Germinal center (tissue), 1 donor: ENCODE measurements at regions not wholly inside any gene's neighbourhood (a gene's known extent, or its start where the extent isn't known, plus 50 kb on each side); places are given as distances from the start of the nearest gene placed in this dataset.
"Not testable (repeated sequence)": the region's sequence is repeated elsewhere in the genome, so short reads cannot be mapped to it uniquely, and the experiment has no call there.

Source experiments
- DNase-seq: peaks from one replicate; pipeline ENCODE4 v3.0.0; 2012; ENCODE audit warnings: mixed read lengths, low spot score

DNA sequence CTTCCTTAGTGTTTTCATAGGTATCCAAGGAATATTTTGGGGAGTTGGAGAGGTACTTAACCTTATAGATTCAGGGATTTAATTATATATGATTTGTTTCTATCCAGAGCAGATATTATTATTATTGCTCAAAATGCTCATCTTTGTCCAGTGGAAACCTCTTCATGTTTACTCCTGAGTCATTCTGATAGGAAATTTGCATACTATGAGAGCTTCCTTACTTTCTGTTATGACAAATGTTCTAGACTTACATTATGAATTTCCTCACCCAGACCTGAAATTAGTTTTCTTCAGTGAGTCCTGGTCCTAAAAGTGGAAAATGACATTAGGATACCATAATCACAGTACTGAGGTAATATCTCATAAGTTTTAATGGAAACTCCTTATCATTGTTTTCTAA lies 57.5 kb upstream of the PLPPR5 start:
- no peak for DNase-seq

DNA sequence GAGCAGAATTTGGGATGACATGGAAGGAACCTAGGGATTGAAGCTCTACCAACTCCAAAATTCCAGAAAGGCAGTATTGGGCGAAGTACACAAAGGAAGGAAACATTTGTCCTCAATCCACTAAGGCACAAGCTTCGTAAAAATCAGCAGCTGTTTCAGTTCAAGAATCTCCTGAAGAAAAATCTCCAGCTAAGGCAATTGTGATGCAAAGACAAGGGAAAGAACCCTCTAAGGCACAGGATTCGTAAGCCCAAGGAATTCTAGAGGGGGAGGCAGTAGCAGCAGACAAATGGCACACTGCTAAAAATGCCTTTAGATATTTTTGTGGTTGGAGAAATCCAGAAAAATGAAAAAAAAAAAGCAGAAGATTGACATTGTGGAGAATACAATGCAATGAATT lies 64.5 kb upstream of the PLPPR5 start:
- DNase-seq = no peak

DNA sequence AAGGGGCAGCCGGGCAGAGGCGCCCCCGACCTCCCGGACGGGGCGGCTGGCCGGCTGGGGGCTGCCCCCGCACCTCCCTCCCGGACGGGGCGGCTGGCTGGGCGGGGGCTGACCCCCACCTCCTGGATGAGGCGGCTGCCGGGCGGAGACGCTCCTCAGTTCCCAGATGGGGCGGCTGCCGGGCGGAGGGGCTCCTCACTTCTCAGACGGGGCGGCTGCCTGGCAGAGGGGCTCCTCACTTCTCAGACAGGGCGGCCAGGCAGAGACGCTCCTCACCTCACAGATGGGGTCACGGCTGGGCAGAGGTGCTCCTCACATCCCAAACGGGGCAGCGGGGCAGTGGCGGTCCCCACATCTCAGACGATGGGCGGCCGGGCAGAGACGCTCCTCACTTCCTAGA lies 73.9 kb upstream of the PLPPR5 start:
- not testable (repeated sequence) for DNase-seq

DNA sequence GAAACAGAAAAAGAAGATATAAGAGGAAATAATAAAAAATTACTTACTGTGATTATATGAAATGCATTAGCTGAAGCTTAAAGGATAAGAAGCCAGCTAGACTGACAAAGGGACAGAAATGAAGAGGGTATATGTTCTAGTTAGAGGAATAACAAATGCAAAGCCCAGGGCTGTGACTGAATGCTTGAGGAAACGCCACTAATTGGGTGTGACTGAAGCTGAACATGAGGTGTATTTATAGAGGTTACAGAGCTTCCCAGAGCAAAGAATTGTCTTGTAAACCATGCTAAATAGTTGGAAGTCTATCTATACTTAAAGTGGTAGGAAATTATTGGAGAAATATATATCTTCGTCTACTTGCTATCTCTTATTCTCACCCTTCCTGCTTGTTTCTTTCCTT lies 77.7 kb upstream of the PLPPR5 start:
- DNase-seq = no peak

DNA sequence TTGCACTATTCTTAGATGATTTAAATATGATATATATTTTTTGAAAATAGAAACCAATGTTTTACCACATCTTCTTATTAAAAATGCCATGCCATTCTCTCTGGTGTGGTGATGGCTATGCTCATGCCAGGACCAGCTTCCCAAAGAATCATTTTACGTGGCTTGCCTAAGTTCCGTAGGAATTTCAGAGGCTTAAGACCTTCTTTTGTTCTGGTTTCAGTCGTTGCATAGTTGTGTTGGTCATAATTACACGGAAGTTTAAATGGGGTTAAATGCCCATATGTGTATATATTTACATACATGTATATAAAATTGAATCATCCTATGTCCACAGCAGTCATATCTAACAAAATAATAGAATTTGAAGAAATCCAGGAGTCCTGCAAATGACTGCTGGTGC lies 78.7 kb upstream of the PLPPR5 start:
- DNase-seq = no peak

DNA sequence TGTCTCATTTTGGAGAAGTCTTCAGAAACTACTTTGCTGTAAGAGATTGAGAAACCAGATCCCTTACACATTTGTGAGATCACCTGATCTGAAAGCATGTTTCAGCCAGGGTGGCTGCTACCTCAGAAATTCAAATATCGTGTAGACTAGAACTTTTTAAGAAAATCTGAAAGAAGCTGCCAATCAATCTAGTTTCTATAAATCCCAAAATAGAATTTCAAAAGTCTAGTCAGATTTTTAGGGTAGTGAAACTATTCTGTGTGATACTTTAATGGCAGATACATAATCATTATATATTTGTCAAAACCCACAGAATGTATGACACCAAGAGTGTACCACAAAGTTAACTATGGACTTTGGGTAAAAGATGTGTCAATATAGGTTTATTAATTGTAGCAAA lies 79.9 kb upstream of the PLPPR5 start:
- DNase-seq = no peak

DNA sequence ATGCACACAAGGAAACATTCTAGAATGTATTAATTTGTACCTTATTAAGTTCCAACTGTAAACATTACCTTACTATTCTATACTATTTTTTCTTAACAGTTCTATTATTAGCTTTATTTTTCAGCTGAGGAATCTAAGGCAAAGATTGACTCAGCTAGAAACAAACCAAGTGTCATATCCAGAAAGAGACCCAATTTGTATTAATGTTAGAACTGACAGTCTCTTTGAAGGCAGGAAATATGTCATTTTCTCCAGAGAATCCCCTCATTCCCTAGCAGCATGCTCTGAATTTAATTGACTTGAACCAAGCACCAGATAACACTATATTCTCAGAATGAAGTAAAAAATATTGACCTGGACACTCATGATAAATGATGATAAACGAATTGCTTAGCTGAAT lies 81.4 kb upstream of the PLPPR5 start:
- no peak for DNase-seq

DNA sequence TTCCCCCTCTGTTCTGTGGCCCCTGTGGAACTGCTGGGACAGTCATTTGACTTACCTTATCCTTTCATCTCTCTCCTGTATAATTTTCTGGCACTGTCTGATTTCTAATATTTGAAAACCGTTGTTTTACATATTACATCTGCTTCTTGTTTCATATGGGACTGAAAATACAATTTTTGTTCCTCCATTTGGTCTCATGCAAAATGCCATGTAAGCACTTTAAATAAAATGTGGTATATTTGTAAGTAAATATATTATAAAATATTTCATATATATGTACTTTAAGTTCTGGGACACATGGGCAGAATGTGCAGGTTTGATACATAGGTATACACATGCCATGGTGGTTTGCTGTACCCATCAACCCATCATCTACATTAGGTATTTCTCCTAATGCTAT lies 93.9 kb upstream of the PLPPR5 start:
- DNase-seq = no peak

DNA sequence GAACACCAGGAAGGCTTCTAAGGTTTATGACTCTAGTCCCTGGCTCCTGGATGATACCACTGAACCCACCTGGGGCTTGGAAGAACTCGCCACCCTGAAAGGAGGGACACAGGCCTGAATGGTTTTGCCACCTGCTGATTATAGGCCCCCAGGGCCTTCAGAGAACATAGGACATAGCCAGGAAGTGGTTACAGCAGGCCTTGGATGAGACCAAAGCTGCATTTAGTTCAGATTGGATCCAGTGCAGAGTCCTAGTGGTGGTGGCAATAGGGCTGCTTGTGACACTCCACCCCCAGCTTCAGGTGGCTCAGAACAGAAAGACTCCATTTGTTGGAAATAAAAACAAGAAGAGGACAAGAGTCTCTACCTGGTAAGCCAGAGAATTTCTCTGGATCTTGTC lies 101.6 kb upstream of the PLPPR5 start:
- no peak for DNase-seq

DNA sequence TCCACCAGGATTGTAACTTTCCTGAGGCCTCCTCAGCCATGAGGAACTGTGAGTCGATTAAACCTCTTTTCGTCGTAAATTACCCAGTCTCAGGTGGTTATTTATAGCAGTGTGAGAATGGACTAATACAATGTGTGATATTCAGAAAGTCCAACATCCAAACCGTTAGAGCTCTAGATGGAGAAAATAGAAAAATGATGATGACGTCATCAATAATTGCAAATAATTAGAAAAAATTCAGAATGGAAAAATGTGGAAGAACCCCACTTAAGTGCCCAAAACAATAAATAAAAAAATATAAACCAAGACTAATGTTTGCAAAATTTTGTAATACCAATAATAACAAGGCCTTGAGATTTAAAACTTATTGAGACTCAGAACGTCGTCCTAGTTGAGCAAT lies 103.0 kb upstream of the PLPPR5 start:
- DNase-seq = no peak

DNA sequence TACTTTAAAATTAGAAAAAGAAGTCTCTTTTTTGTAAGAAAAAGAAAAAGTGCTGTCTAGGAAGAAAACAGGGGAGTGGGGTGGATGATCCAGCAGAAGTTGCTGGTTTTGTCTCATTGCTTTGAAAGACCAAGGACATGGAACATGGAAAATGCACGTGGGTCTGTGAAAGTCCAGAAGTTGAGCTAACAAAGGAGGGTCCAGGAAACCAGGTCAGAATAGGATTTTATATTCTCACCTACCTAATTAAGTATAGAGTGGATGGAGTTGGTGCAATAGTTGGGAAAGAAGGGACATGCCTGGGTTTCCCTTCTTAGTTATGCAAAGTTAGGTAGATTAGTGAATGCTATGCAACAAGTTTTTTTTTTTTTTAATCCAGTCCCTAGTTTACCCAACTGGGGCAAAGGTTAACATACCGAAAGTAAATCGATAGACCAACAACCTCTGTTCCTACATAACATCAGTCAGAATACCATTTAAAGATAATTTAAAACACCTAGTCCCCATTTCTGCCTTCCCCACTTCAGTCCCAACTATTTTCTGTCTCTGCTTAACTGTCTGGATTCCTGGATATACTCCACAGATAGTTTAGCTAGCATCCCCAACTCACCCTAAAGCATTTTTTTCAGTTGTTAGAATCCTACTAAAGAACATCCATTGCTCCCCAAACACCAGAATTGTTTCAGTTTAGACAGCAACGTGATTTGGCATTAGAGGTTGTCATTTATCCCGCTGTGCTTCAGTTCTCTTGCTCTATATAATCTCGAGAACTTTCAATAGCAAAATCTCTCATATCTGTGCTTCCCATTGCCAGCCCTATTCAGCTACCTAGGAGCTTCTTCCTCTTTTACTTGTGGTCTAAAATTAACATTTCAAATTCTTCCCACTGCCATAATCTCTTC lies 105.7 kb upstream of the PLPPR5 start:
- no peak for DNase-seq

DNA sequence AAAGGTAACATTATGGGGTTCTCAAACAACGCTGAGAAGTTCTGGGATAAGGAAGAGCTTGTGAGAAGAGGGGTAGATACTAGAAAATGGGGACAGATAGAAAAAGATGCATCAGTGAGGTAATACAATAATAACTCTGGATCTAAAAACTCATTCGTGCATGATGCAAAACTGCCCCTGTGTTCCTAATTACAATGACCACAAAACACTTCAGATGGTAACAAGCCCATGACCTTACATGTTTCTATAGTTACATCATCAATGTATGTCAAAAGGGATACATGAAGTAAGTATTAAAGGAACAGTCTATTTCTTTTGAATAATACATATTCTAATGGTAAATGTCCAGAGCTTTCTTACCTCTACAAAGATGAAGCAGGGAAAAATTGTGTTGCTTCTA lies 110.6 kb upstream of the PLPPR5 start:
- no peak for DNase-seq

DNA sequence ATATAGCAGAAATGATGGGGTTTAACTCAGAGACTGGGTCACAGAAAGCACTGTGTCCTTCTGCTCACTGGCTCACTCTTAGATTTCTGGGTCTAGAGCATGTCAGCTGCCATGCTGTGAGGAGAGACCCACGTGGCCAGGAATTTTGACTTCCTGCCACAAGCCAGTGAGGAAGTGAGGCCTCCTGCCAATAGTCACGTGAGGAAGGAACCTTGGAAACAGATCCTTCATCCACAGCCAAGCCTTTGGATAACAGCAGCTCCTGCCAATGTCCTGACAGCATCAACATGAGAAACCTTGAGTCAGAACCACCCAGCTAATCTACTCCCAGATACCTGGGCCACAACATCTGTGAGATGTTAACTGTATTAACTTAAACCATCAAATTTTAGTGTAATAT lies 114.5 kb upstream of the PLPPR5 start:
- DNase-seq = no peak

DNA sequence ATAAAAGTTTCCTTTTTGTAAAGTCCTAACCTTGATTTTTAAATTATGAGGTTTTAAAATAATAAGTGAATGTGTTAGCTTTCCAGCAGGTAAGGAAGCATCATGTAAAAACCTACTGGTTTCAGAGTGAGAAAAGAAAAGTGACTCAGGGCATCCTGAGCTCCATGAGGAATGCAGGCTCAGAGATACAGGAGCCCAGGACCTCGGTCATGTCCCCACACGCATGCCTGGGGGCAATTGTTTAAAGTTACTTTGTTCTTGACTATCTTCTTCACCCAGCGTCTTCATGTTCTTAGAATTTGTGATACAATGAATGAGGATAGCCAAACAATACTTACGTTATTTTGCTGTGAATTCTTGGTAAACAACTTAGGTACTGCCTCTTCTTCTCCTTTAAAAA lies 117.4 kb upstream of the PLPPR5 start:
- DNase-seq = no peak

DNA sequence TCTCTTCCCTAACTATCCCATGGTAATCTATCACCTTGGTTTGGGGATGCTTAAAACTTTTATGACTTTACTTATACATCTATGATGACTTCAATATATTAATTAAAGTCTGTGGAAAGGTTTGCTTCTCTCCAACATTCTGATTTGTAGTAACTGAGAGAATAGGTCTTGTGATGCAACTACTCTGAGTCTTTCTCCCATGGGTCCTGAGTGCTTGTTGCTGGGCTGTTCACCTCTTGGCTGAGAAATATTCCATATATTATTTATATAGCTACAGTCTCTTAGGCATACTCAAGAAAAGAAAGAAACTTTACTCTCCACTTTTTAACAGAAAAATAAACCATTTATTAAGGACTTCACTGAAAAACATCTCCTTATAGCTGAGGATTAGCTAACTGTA lies 119.3 kb upstream of the PLPPR5 start:
- DNase-seq = no peak

DNA sequence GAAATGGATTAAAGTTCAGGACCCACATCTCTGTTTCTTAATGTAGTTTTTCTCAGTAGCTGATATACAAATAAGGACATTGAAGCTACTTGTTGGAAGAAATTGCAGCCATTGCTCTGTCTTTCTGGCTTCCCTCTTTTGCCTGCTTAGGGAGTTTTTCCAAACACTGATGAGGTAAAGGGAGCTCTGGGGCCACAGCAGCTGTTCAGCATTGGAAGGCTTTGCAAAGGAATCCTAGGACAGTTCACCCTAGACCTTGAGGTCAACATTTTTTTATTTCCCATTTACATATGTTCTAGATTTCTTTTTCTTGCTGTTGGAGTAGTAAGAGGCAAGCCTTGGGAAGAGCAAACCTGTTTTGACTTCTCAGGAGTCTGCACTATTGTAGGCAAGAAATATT lies 126.9 kb upstream of the PLPPR5 start:
- DNase-seq = no peak

DNA sequence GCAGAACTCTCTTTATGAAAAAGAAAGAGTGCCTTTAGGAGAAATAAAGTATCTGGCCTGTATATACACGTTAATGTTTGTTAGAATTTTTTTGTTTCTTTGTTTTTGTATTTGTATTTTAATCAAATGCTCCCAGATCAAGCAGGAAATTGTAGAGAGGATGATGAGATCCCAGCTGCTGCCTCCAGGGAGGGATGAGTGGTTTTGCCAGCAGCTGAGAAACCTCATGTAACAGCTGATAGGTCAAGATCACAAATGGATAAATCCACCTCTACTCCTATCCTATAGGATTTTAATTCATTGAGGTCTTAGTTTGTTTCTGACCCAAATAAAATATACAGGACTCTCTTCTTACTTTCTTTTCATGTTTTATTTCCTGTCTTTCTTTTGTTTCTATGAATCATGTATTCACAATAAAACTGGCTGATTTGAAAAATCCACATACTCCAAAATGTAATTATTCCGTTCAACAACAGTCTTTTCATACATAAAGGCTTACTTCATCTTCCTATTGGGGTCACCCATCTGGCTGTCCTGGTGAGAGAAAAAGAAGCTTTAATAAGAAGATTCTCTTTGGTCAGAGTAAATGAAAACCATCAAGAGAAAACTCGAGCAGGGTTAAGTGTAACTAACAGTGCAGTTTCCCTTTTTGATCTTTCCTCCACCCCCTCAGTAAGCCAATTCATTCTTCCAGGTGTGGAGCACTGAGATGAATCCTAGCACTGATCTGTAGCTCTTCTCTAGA lies 129.3 kb upstream of the PLPPR5 start:
- DNase-seq = no peak

DNA sequence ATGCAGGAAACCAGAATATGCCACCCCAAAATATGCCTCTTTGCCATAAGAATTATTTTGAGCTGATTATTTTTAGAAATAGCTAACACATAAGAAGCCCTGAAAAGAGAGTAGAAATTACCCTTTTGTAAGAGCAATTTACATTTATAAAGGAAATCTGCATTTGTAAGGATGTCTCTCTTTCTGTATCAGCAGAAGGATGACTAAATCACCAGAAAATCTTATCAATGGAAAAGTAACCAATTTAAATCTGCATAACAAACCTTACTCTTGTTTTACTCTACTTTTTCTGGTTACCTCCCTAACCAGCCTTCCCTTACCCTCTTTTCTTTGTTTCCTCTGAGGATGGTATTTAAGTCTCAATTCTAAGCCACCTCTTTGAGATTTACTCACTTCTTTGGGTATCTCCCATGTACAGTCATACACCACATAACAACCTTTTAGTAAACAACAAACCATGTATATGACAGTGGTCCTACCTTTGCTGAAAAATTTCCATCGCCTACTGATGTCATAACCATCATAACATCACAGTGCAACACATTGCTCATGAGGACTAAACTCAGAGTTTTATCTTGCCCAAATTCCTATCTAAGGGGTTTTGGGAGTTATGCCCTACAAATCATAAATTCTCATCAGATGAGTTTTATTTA lies 126.6 kb upstream of the PLPPR4 start:
- no peak for DNase-seq

DNA sequence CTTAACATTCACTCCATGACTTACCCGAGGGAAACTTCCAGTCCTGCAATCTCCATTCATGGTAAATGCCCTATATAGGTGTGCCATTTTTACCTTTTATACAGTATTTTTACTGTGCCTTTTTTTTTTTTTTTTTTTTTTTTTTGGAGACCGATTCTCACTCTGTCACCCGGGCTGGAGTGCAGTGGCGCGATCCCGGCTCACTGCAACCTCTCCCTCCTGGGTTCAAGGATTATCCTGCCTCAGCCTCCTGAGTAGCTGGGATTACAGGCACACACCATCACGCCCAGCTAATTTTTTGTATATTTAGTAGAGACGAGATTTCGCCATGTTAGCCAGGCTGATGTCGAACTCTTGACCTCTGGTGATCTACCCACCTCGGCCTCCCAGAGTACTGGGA lies 124.4 kb upstream of the PLPPR4 start:
- no peak for DNase-seq

DNA sequence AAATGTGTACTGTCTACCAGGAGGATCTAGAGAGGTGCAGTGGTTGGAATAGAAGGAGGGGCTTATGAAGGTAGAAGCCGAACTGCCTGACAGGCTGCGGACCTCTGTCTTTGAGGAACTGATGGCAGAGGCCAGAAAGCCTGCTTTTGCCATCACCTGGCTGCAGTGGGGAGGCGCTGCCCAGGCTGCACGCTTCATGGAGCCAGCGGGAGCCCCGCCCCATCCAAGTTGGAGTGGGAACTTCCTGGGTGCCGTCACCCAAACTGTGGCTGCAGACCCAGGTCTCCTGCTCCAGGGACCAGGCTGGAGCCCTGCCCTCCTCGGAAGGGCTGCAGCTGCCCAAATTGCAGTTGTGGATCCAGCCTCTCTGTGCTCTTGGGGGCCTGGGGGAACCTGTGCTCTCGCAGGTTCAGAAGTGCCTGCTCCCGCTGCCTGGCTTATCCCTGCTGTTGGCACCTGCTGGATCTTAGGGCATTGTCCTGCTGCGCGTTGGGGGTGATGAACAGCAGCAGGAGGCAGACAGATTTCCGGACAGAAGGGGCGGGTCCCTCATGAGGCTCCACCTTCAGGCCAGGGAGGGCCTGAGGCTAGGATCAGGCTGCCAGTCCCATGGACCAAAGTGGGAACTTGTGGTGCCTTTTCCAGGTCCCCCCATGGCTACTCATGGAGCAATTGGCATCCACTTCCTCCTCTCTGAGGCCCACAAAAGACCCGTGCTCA lies 118.0 kb upstream of the PLPPR4 start:
- DNase-seq = no peak

DNA sequence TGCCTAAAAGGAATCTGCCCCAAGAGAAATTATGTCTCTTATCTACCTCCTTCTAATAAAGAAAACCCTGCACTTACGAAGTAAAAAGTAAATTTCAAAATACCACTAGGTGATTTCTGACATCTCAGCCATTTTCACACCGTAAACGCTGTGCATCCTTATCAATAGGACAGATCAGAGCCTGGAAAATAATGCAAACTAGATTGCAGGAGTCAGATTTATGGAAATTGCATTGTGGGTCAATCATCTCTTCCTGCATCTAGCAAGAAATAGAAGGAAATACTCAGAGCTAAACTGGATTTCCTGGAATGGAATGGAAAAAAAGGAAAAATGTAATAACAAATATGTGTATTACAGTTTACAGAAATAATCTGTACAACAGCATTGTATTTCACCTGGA lies 114.3 kb upstream of the PLPPR4 start:
- DNase-seq = no peak

DNA sequence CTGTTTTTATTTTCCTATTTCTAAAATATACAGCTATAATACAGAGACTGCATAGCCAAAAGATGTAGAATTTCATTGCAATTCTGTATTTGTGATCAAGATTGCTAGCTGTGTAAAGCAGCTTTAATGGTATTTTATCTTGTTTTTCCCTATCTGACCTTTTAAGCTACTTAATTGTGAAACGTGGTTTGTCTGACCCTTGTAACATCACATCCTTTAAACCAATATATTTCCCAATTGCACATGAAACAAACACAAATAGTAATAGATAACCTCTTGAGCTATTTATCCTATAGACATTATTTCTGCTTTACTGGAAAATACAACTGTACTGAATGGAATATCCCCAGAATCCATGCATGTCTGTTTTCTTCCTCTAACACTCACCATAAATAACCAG lies 112.2 kb upstream of the PLPPR4 start:
- no peak for DNase-seq
